ENCODE measurements at regions not wholly inside any gene's neighbourhood (a gene's known extent, or its start where the extent isn't known, plus 50 kb on each side); places are given as distances from the start of the nearest gene placed in this dataset.

DNA sequence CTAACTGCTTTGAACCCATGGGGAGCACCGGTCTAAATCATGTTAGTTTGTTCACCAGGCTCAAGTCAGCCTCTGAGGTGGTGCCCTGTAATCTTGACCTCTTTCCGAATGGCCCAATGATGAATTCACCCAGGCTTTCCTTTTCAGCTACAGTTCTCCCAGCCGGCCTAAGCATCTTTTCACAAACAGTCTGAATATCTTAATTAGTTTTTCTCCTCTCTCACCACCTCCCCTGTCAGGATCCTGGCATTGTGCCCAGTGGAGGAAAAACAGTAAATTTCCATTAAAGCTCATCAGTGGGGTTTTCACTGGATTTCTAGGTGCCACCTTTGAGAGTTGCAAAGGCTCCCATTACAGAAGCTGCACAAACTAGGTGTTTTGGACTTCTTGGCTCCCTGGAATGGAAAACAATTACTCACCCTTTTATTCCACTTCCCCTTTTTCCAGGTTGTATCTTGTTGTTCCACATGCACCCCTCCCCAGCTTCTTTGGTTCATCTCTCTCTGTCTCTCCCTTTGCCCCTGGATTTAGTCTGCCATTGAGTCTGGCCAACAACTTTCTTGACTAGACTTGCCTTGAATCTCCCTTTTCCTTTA is 69.4 kb upstream of the ADAMTSL1 start:
- DNase-seq, result no peak

DNA sequence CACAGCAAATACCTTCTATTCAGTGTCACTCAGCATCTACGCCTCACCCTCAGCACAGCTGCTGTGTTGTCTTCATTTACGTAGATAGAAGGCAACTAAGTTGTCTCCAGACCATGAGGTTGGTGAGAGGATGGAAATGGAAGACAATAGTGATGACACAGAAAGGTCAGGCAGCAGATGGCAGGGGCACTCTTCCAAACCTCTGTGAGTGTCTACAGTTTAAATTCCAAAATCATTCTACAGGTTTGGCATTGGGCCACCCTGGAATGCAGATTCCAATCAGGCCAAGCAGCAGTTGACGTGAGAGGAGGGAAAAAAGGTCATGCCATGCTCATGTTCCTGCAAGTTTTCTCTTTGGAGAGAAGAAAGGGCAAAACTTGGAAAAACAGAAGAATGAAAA is 68.7 kb upstream of the ADAMTSL1 start:
- no peak for DNase-seq

DNA sequence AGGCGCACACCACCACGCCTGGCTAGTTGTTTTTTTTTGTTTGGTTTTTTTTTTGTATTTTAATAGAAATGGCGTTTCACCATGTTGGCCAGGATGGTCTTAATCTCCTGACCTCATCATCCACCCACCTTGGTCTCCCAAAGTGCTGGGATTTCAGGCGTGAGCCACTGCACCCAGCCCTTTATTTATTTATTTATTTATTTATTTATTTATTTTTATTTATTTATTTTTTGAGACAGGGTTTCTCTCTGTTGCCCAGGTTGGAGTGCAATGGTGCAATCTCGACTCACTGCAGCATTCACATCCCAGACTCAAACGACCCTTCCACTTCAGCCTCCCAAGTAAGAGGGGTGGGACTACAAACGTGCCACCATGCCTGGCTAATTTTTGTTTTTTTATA is 63.0 kb upstream of the ADAMTSL1 start:
- no peak for DNase-seq

DNA sequence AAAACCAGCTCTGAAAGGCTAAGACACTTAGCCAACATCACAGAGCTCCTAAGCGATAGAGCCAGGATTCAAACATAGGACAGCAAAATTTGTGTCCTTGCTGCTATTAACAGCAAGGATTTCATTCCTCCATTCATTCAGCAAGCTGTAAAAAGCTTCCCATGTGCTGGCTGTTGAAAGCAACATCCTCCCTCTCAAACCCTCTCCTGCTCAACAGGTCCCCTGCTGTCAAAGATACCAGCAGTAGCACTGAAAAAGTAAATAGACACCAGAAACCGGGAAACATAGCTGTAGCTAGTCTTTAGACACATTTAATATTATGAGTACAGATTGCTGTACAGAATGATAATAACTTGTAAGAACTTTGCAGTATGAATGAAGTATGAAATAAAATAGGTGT is 52.6 kb upstream of the ADAMTSL1 start:
- no peak for DNase-seq

DNA sequence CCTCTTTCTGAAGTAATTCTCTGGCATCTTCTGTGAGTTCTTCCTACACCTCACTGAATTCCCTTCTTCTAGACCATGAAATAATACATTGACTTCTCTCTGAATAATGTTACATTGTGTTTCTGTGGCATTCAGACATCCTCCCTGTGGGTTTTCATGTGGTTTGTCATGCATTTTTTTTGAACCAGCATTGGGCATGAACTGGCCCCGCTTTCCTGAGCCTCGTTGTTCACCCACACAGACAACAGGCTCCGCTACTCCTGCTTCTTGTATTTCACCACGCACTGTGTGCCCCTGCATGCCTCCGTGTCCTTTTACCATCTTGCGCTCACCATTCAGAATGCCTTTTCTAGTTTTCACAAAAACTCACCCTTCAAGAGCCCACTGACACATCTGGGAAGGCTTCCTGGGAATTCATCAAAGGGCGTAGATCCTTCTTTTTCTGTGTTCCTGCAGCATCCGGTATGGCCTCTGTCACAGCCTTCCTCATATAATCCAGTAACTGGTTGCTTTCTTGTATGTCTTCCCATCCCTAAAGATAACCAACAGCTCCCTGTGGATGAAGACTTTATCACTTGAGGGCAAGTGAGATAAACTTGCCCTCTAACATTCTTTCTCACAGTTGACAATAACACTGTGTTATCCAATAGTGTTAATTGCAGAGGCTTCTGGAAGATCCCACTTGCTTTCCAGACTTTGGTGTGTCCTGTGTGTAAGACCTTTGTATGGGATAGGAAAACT is 51.5 kb upstream of the ADAMTSL1 start:
- DNase-seq, result no peak

DNA sequence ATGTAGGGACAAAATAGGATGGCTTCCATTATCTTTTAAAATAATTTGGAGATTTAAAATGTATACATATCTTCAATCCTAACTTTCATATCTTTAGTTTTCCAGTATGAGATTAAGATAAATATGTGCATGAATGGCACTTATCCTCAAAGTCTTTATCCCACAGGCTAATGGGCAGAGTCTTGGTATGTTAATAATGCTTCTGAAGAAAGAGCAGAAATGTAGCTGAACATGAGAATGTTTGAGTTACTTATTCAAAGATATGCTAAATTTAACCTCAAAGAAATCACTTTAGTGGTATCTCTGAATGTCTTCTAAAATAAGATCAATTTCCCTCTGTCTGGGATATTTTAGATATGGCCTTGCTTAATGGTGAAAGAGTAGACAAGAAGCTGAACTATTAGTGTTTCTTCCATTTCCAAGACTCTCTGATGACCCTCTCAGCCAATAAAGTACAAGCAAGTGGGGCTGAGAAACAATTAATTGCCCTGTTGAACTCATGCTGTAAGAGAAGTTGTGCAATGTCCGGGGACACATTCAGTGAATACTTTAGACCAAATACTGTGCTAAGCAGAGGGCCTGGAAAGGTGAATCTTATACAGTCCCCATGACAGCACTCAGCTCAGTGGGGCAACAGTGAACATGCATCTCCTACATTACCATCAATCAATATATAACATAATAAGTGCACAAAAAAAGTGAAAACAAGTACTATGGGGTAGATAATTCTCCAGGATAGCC is 50.0 kb upstream of the ADAMTSL1 start:
- DNase-seq, result no peak
